ENCODE measurements at regions not wholly inside any gene's neighbourhood (a gene's known extent, or its start where the extent isn't known, plus 50 kb on each side); places are given as distances from the start of the nearest gene placed in this dataset.
A peak's percentile ranks its signal among the peaks of the same experiment; 100 is the strongest.

DNA sequence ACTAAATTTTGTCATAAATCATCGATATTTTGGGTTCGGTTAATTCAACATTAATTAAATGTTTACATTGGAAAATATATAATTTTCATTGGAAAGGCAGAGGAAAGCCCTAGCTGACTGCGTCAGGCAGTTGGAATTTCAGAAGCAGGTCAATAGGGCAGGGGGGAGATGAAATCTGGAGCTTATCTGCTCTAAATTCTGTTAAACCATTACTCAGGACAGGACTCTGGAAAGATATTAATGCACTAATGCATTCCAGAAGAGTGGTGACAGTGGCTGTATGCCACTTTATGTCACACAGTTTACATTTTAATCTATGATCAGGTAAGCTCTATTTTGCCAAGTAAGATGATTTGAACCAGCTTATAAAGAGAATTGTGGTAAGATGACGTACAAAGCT lies 153.0 kb upstream of the B3GALT2 start:
- BruUV-seq (replicated peaks) = no TSS peak
- Histone ChIP-seq H3K79me2 (ENCODE audit: insufficient read depth, low read depth, low read length) (no peaks in the 10 kb centered on the region), H3K36me3 (ENCODE audit: insufficient read depth, low read length) (no peaks in the 10 kb centered on the region), H3K4me2 (ENCODE audit: low read length) (no peak overlapping the region), H3K9me2 (ENCODE audit: insufficient read depth, low read length) (no peaks in the 10 kb centered on the region), H3K9me3 (ENCODE audit: low read length) (no peaks in the 10 kb centered on the region), H4K20me1 (ENCODE audit: insufficient read depth, low read length) (no peaks in the 10 kb centered on the region), H3K4me1 (ENCODE audit: insufficient read depth, low read length, poor library complexity, severe bottlenecking) (no peaks in the 10 kb centered on the region), H3K27ac (ENCODE audit: low read depth, low read length, poor library complexity, severe bottlenecking) (no peak overlapping the region), H2AFZ (ENCODE audit: low read length) (no peak overlapping the region), H3K4me3 (ENCODE audit: low read depth, low read length, poor library complexity, severe bottlenecking) (no peak overlapping the region)
- DNase-seq (ENCODE audit: low spot score) = no peak
- ChIA-PET CTCF (ENCODE audit: unreplicated experiment) (no interaction called here), POLR2A (interaction anchor here (0.9 to 1.3 kb wide), 3 partner anchors 8 to 23 kb away, joined by 3 to 4 read pairs (median 3); no protein-coding TSS in a partner anchor)
- intact Hi-C loops (cut with micrococcal nuclease; ENCODE audit: unreplicated experiment) = no loop called here
- TF ChIP-seq EZH2phosphoT487 (IDR thresholded peaks at IDR 0.05; ENCODE audit: borderline replicate concordance, low read depth, low read length) = no peak
- TF ChIP-seq, protein P1, sequence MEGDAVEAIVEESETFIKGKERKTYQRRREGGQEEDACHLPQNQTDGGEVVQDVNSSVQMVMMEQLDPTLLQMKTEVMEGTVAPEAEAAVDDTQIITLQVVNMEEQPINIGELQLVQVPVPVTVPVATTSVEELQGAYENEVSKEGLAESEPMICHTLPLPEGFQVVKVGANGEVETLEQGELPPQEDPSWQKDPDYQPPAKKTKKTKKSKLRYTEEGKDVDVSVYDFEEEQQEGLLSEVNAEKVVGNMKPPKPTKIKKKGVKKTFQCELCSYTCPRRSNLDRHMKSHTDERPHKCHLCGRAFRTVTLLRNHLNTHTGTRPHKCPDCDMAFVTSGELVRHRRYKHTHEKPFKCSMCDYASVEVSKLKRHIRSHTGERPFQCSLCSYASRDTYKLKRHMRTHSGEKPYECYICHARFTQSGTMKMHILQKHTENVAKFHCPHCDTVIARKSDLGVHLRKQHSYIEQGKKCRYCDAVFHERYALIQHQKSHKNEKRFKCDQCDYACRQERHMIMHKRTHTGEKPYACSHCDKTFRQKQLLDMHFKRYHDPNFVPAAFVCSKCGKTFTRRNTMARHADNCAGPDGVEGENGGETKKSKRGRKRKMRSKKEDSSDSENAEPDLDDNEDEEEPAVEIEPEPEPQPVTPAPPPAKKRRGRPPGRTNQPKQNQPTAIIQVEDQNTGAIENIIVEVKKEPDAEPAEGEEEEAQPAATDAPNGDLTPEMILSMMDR (conservative IDR thresholded peaks at IDR 0.05; ENCODE audit: low read length) = no peak

- POLR2A ChIA-PET = interaction anchor here (1.3 kb wide), 1 partner anchor 9 kb away, joined by 3 read pairs; no protein-coding TSS in a partner anchor
- no peak overlapping the region for H3K4me2 ChIP-seq (ENCODE audit: low read length)
- H2AFZ ChIP-seq (ENCODE audit: low read length) = no peak overlapping the region
- TF ChIP-seq EZH2phosphoT487 (IDR thresholded peaks at IDR 0.05; ENCODE audit: borderline replicate concordance, low read depth, low read length) = no peak
- TF ChIP-seq, protein P1 (conservative IDR thresholded peaks at IDR 0.05; ENCODE audit: low read length) = peak; percentile 37
- no peak for DNase-seq (ENCODE audit: low spot score)
- no peaks in the 10 kb centered on the region for H3K36me3 ChIP-seq (ENCODE audit: insufficient read depth, low read length)
- no TSS peak for BruUV-seq (replicated peaks)
- CTCF ChIA-PET (ENCODE audit: unreplicated experiment) = no interaction called here
- H3K4me3 ChIP-seq (ENCODE audit: low read depth, low read length, poor library complexity, severe bottlenecking) = no peak overlapping the region
- H3K79me2 ChIP-seq (ENCODE audit: insufficient read depth, low read depth, low read length) = no peaks in the 10 kb centered on the region
- no peak overlapping the region for H3K27ac ChIP-seq (ENCODE audit: low read depth, low read length, poor library complexity, severe bottlenecking)
- 0 out of 2 replicates have a peak, but pooled peaks cover 4% of the 10 kb centered on the region for H3K9me3 ChIP-seq (ENCODE audit: low read length)
- intact Hi-C loops (cut with micrococcal nuclease; ENCODE audit: unreplicated experiment) = no loop called here
- H3K9me2 ChIP-seq (ENCODE audit: insufficient read depth, low read length) = no peaks in the 10 kb centered on the region
- no peaks in the 10 kb centered on the region for H4K20me1 ChIP-seq (ENCODE audit: insufficient read depth, low read length)
- H3K4me1 ChIP-seq (ENCODE audit: insufficient read depth, low read length, poor library complexity, severe bottlenecking) = no peaks in the 10 kb centered on the region
Observed at GRCh38 chr1:193338194-193338593, 151.8 kb upstream of the B3GALT2 start.

DNA sequence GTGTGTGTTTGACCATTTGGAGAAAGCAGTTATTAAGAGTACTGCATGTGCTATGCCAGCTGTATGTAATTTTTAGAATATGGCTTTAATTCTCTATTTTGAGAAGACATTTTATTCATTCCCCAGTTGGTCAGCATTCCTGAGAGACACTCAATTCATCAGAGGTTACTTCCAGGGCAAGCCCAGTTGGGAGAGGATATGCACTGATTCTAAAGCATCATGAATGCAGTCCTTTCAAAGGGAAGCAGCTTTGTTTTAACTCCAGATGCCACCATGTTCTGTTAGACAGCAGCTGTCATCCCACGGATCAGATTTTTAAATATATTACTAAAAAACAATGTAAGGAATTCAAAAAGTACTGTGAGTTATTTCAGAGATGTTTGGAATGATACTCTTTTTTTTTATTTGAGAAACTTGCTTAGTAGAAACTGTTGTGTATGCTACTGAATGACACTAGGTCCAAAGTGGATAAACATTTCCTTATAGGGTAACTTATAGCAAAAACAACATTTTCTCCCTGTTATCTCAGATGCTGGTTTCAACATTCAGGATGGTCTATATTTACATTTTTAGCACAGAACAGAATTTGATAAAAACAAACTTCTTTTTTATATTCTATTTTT lies 149.5 kb upstream of the B3GALT2 start:
- no TSS peak for BruUV-seq (replicated peaks)
- intact Hi-C loops (cut with micrococcal nuclease; ENCODE audit: unreplicated experiment) = no loop called here
- H4K20me1 ChIP-seq (ENCODE audit: insufficient read depth, low read length) = no peaks in the 10 kb centered on the region
- ChIA-PET POLR2A (interaction anchor here (0.6 kb wide), 1 partner anchor 15 kb away, joined by 4 read pairs; no protein-coding TSS in a partner anchor), CTCF (ENCODE audit: unreplicated experiment) (no interaction called here)
- H3K79me2 ChIP-seq (ENCODE audit: insufficient read depth, low read depth, low read length) = no peaks in the 10 kb centered on the region
- TF ChIP-seq EZH2phosphoT487 (IDR thresholded peaks at IDR 0.05; ENCODE audit: borderline replicate concordance, low read depth, low read length) = no peak
- TF ChIP-seq, protein P1 (conservative IDR thresholded peaks at IDR 0.05; ENCODE audit: low read length) = no peak
- no peak overlapping the region for H2AFZ ChIP-seq (ENCODE audit: low read length)
- H3K27ac ChIP-seq (ENCODE audit: low read depth, low read length, poor library complexity, severe bottlenecking) = no peak overlapping the region
- no peak overlapping the region for H3K4me2 ChIP-seq (ENCODE audit: low read length)
- H3K9me2 ChIP-seq (ENCODE audit: insufficient read depth, low read length) = no peaks in the 10 kb centered on the region
- no peak overlapping the region for H3K4me3 ChIP-seq (ENCODE audit: low read depth, low read length, poor library complexity, severe bottlenecking)
- H3K36me3 ChIP-seq (ENCODE audit: insufficient read depth, low read length) = no peaks in the 10 kb centered on the region
- DNase-seq (ENCODE audit: low spot score) = no peak
- 0 out of 2 replicates have a peak, but pooled peaks cover 8% of the 10 kb centered on the region for H3K9me3 ChIP-seq (ENCODE audit: low read length)
- H3K4me1 ChIP-seq (ENCODE audit: insufficient read depth, low read length, poor library complexity, severe bottlenecking) = no peaks in the 10 kb centered on the region
